GM18951 (cell line): ENCODE measurements at regions not wholly inside any gene's neighbourhood (a gene's known extent, or its start where the extent isn't known, plus 50 kb on each side); places are given as distances from the start of the nearest gene placed in this dataset.
"Not testable (repeated sequence)": the region's sequence is repeated elsewhere in the genome, so short reads cannot be mapped to it uniquely, and the experiment has no call there.

Experiments used
- POLR2A ChIP-seq: IDR thresholded peaks from 4 replicates; pipeline ENCODE4 v1.6.1; 2011; ENCODE audit warnings: mild to moderate bottlenecking; ENCODE audit not compliant: insufficient read length, insufficient read depth; ENCODE audit errors: extremely low read depth
- in situ Hi-C: fragments of 300-500 bp; cut with MboI; formaldehyde crosslinking; loops from one replicate; pipeline ENCODE4 v1.12.0; 2022; ENCODE audit warnings: low sequenced_read_pairs, mixed read lengths, inconsistent platforms; ENCODE audit not compliant: unreplicated experiment

- in situ Hi-C loops: no loop called here
These were observed 477.8 kb downstream of the HINT1 start for GRCh38 chr5:130687085-130687733.

DNA sequence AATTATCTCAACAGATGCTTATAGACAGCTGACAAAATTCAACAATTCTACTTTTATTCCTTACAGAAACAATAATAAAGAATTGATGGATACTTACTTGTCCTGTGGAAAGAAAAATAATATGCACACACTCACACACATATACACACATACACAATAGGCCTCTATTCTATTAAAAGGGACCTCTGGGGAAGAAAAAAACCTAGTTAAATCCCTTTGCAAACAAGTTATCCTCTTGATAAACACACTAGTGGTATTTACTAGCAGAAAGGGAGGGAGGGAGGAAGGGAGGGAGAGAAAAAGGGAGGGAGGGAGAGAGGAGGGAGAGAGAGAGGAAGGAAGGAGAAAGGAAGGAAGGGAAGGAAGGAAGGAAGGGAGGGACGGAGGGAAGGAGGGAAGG is 486.4 kb downstream of the HINT1 start:
- in situ Hi-C loops: no loop called here
- no peak for TF ChIP-seq POLR2A

More at GRCh38 chr5:130687085-130687733, 477.8 kb downstream of the HINT1 start:
- no peak for TF ChIP-seq POLR2A

GRCh38 chr5:130666462-130666861 is 498.6 kb downstream of the HINT1 start:
- in situ Hi-C loops: no loop called here
- no peak for TF ChIP-seq POLR2A

DNA sequence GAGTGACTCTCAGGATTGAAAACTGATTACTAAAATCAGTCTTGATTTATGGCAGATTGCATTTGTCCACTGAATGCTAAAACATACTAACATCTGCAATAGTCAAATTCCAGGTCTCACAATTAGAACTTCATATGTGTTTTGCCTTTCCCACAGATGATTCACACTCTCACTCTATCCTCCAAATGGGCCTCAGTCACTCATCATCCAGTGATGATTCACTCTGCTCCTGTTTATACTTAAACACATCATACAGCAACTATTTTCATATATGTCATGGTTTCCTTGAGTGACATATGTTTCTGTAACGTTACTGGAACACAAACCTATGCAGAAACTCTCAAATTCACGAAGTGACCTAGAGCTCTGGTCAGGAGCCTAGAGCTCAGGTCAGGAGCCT is 512.9 kb downstream of the HINT1 start:
- no peak for TF ChIP-seq POLR2A
- in situ Hi-C loops: no loop called here

DNA sequence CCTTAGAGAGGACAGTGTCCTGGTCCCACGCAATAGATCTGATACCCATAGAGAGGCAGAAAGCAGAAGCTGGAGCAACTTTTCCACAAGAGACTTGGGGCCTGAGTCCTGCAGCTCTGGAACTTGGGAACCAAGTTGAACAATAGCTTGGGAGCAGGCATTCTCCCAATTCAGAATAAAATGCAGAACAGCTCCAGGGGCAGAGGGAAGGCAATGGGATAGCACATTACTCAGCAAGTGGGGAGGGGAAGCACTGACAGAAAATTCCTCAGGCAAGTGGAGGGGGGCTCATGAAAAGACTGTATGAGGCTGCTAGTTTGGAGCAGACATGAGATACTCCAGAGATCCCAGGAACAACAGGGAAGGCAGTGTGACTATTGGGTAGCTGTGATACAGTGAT is 513.6 kb downstream of the HINT1 start:
- in situ Hi-C loops: no loop called here

DNA sequence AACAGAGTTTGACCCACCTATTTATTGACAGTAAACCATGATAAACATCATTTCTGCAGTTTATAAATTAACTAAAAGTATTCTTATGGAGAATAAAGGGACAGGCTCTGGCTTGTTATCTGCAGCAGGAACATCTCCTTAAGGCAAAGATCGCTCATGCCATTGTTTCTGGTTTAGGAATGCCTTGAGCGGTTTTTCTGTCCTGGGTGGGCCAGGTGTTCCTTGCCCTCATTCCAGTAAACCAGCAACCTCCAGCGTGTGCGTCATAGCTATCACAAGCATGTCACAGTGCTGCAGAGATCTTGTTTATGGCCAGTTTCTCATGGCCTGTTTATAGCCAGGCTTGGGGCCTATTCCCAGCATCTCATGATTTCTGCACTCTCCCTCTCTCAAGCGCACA is 521.7 kb downstream of the HINT1 start:
- in situ Hi-C loops: no loop called here
- no peak for TF ChIP-seq POLR2A

More for the DNA sequence above, 513.6 kb downstream of the HINT1 start:
- no peak for TF ChIP-seq POLR2A

- TF ChIP-seq POLR2A: no peak
- in situ Hi-C loops: no loop called here
These were observed 522.6 kb downstream of the HINT1 start for GRCh38 chr5:130642461-130642860.

DNA sequence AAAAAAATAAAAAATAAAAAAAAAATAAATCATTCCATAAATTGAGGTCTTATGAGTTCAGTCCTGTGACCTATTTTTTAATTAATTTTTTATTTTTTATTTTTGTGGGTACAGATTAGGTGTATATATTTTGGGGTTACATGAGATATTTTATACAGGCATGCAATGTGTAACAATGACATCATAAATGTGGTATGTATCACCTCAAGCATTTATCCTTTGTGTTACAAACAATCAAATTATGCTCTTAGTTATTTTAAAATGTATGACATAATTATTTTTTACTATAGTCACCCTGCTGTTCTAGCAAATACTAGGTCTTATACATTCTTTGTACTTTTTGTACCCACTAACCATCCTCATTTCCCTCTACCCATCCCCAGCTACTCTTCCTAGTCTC is 537.9 kb downstream of the HINT1 start:
- in situ Hi-C loops: no loop called here
- no peak for TF ChIP-seq POLR2A

- in situ Hi-C loops: no loop called here
- TF ChIP-seq POLR2A: no peak
These were observed 540.3 kb downstream of the HINT1 start for GRCh38 chr5:130624805-130625204.

GRCh38 chr5:130616161-130616560 is 548.9 kb downstream of the HINT1 start:
- TF ChIP-seq POLR2A: no peak
- in situ Hi-C loops: no loop called here

- no peak for TF ChIP-seq POLR2A
- in situ Hi-C loops: no loop called here
These were observed 559.8 kb downstream of the HINT1 start for GRCh38 chr5:130605234-130605633.

DNA sequence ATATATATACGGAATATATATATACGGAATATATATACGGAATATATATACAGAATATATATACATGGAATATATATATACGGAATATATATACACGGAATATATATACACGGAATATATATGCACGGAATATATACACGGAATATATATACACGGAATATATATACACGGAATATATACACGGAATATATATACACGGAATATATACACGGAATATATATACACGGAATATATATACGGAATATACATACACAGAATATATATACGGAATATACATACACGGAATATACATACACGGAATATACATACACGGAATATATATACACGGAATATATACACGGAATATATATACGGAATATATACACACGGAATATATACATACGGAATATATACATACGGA is 568.4 kb downstream of the HINT1 start:
- in situ Hi-C loops: not testable (repeated sequence)

GRCh38 chr5:130580264-130580663 is 584.8 kb downstream of the HINT1 start:
- in situ Hi-C loops: no loop called here

GRCh38 chr5:130578354-130578753 is 586.7 kb downstream of the HINT1 start:
- TF ChIP-seq POLR2A: no peak
- in situ Hi-C loops: no loop called here

More at GRCh38 chr5:130580264-130580663, 584.8 kb downstream of the HINT1 start:
- TF ChIP-seq POLR2A: no peak

GRCh38 chr5:130571076-130571475 is 594.0 kb downstream of the HINT1 start:
- no peak for TF ChIP-seq POLR2A
- in situ Hi-C loops: no loop called here
